Heart left ventricle (tissue), 16 donors: ENCODE measurements at regions not wholly inside any gene's neighbourhood (a gene's known extent, or its start where the extent isn't known, plus 50 kb on each side); places are given as distances from the start of the nearest gene placed in this dataset.

ENCODE experiments used
- ATAC-seq, 4 donors: fragments of 200-7000 bp; cut with Tn5 transposase; one replicate each; pipeline ENCODE4 v1.9.1; 2020 to 2022; ENCODE audit warnings: moderate library complexity in 4 of 4, mild to moderate bottlenecking in 3 of 4, moderate number of reproducible peaks in 1 of 4
- DNase-seq, 5 donors: peaks; one replicate each; pipeline ENCODE4 v3.0.0-alpha.2; 2020
- H3K27ac ChIP-seq, 12 donors: fragments of 200-600 bp; sonication (generic) in 4 of 12; one replicate each; pipeline versions ENCODE4 v1.5.0 to v1.8.0; 2016 to 2022; ENCODE audit warnings: mild to moderate bottlenecking in 2 of 12
- H3K27me3 ChIP-seq, 9 donors: fragments of 200-600 bp; sonication (generic) in 2 of 9; one replicate each; pipeline versions ENCODE4 v1.5.1 to v1.8.0; 2016 to 2022; ENCODE audit warnings: mild to moderate bottlenecking in 3 of 9
- H3K36me3 ChIP-seq, 9 donors: fragments of 200-600 bp; sonication (generic) in 2 of 9; one replicate each; pipeline versions ENCODE4 v1.5.0 to v1.8.0; 2018 to 2022; ENCODE audit warnings: mild to moderate bottlenecking in 2 of 9
- H3K4me1 ChIP-seq, 12 donors: fragments of 200-600 bp; sonication (generic) in 4 of 12; one replicate each; pipeline versions ENCODE4 v1.5.0 to v1.8.0; 2016 to 2022; ENCODE audit warnings: mild to moderate bottlenecking in 3 of 12
- H3K4me3 ChIP-seq, 12 donors: fragments of 200-600 bp; sonication (generic) in 4 of 12; one replicate each; pipeline versions ENCODE4 v1.5.0 to v1.8.0; 2017 to 2022; ENCODE audit warnings: mild to moderate bottlenecking in 9 of 12, moderate library complexity in 4 of 12
- H3K9me3 ChIP-seq, 12 donors: fragments of 200-600 bp; sonication (generic) in 4 of 12; one replicate each; pipeline versions ENCODE4 v1.5.0 to v1.8.0; 2016 to 2022; ENCODE audit warnings: mild to moderate bottlenecking in 1 of 12
- POLR2A ChIP-seq, 2 donors: fragments of 450-650 bp; IDR thresholded peaks; one replicate each; pipeline ENCODE4 v1.6.1; 2017; ENCODE audit warnings: antibody characterized with exemption in 2 of 2, mild to moderate bottlenecking in 2 of 2, moderate library complexity in 2 of 2
- WGBS, 4 donors: extraction: QIAGEN DNeasy Blood & Tissue Kit in 2 of 4; methylation state at CpG; one replicate each; pipeline versions ENCODE4 v1.1.5 to v1.1.7; 2013 to 2018; 5-methylcytosine and 5-hydroxymethylcytosine counted together
- intact Hi-C, 10 donors: fragments of 100-400 bp; cut with DNase I; formaldehyde crosslinking; loops; one replicate each; pipeline versions ENCODE4 v1.11.1 to v1.14.2; 2022
- TF ChIP-seq, protein P1 (sequence below), 12 donors: fragments of 200-600 bp; sonication (generic) in 4 of 12; IDR thresholded peaks; one replicate each; pipeline versions ENCODE4 v1.5.0 to v1.8.0; 2018 to 2022; ENCODE audit warnings: antibody characterized with exemption in 12 of 12, mild to moderate bottlenecking in 5 of 12
- donor health status: ischemic (EF 13 %, LVEDD 7.1; RV severe dilation, severe dysfunction).
- donor health status: healthy with polysubstance abuse.
- donor health status: DM: no; HTN: yes; CAD: no.
- donor health status: DM: no; HTN: no; CAD: no.
- donor health status: ischemic (EF 25% LVEDD 6.9; RV normal size, moderate dysfunction).
- donor health status: ischemic (EF 25% LVEDD 5.7; RV mildly dilated, moderate dysfunction).
- donor health status: healthy.
- donor health status: DM: yes; HTN: yes; CAD: no.
- donor health status: ischemic (EF 35%, LVEDD 5.7; RV mildly dilated, moderate dysfunction).
- donor health status: nonischemic (EF 11% LVEDD 7.7; RV severe dilation, severe dysfunction).
- donor health status: DM: yes; HTN: yes; CAD: no.
- donor health status: PGD.
- donor health status: ischemic (EF 29% LVEDD 5.4; RV normal size, mild dysfunction).
- donor health status: nonischemic (EF 23%, LVEDD 6.1; RV moderate dilation, normal function).

GRCh38 chr19:31570718-31571117, 221.5 kb upstream of the TSHZ3 start:
- ATAC-seq, result no peak
- intact Hi-C loops, result no loop called here
- no peak for TF ChIP-seq POLR2A (IDR thresholded peaks at IDR 0.05)
- TF ChIP-seq, protein P1, sequence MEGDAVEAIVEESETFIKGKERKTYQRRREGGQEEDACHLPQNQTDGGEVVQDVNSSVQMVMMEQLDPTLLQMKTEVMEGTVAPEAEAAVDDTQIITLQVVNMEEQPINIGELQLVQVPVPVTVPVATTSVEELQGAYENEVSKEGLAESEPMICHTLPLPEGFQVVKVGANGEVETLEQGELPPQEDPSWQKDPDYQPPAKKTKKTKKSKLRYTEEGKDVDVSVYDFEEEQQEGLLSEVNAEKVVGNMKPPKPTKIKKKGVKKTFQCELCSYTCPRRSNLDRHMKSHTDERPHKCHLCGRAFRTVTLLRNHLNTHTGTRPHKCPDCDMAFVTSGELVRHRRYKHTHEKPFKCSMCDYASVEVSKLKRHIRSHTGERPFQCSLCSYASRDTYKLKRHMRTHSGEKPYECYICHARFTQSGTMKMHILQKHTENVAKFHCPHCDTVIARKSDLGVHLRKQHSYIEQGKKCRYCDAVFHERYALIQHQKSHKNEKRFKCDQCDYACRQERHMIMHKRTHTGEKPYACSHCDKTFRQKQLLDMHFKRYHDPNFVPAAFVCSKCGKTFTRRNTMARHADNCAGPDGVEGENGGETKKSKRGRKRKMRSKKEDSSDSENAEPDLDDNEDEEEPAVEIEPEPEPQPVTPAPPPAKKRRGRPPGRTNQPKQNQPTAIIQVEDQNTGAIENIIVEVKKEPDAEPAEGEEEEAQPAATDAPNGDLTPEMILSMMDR (IDR thresholded peaks at IDR 0.05), result no peak
- 74 to 83% (median 78%) methylated on average over 4 of the region's 4 CpGs for WGBS, 4 donors
- Histone ChIP-seq H3K36me3 (no peaks in the 10 kb centered on the region), H3K27me3 (peaks cover 0 to 8% (median 0%) of the 10 kb centered on the region in 9 donors), H3K4me1 (no peaks in the 10 kb centered on the region), H3K4me3 (no peak overlapping the region), H3K27ac (no peak overlapping the region), H3K9me3 (no peaks in the 10 kb centered on the region)
- DNase-seq, result no peak

GRCh38 chr19:31572102-31572975, 223.1 kb upstream of the TSHZ3 start:
- 73 to 80% (median 76%) methylated on average over 10 to 11 of the region's 11 CpGs for WGBS, 4 donors
- Histone ChIP-seq H3K9me3 (no peaks in the 10 kb centered on the region), H3K27me3 (peaks cover 0 to 8% (median 0%) of the 10 kb centered on the region in 9 donors), H3K36me3 (no peaks in the 10 kb centered on the region), H3K27ac (no peak overlapping the region), H3K4me1 (no peaks in the 10 kb centered on the region), H3K4me3 (no peak overlapping the region)
- ATAC-seq (no peak), DNase-seq (no peak)
- TF ChIP-seq POLR2A (IDR thresholded peaks at IDR 0.05), result no peak
- TF ChIP-seq, protein P1 (IDR thresholded peaks at IDR 0.05), result no peak
- intact Hi-C loops, result no loop called here

- ATAC-seq (no peak), DNase-seq (no peak)
- Histone ChIP-seq H3K4me1 (no peaks in the 10 kb centered on the region), H3K9me3 (no peaks in the 10 kb centered on the region), H3K27me3 (peaks cover 0 to 8% (median 0%) of the 10 kb centered on the region in 9 donors), H3K4me3 (no peak overlapping the region), H3K36me3 (no peaks in the 10 kb centered on the region), H3K27ac (no peak overlapping the region)
- TF ChIP-seq, protein P1 (IDR thresholded peaks at IDR 0.05), result no peak
- no peak for TF ChIP-seq POLR2A (IDR thresholded peaks at IDR 0.05)
- 94 to 95% (median 94%) methylated on average over 8 of the region's 8 CpGs for WGBS, 4 donors
- intact Hi-C loops, result no loop called here
Measured at GRCh38 chr19:31572976-31573298, 223.7 kb upstream of the TSHZ3 start.

DNA sequence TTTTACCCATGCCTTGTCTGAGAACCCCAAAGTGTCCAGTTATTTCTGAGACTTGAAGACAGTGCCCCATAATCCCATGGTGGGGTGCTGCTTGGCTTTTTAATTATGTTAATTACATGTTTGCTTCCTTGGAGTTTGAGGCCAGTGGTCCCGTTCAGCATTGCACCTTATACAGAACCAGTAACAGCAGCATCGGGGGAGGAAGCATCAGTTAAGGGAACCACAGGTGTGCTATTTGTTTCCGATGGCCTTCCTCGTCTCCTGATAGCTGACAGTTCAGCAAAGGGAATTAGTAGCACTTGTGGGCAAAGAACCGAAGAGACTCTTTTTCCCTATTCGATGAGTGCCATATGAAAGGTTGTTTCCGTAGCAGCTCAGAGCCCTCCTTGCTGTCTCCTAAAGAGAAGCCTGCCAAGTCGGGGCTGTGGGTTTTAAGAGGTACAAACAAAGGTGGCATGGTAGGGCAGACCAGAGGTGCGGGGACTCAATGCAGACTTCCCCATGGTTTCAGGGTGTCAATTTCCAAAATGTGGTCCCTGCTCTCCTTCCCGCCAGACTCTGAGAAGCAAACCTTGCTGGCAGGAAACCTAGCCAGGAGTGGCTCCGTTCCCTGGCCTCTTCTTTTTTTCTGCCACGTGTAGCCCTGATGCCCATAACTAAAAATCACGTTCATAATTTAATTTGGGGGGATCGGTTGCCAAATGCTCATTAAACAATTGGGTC, 225.2 kb upstream of the TSHZ3 start:
- DNase-seq (no peak), ATAC-seq (no peak)
- intact Hi-C loops, result no loop called here
- H3K4me3 ChIP-seq, result no peak overlapping the region
- no peak overlapping the region for H3K27ac ChIP-seq
- H3K27me3 ChIP-seq, result peaks cover 0 to 11% (median 0%) of the 10 kb centered on the region in 9 donors
- H3K36me3 ChIP-seq, result no peaks in the 10 kb centered on the region
- WGBS, 4 donors, result 64 to 72% (median 70%) methylated on average over 14 of the region's 14 CpGs
- H3K9me3 ChIP-seq, result no peaks in the 10 kb centered on the region
- TF ChIP-seq, protein P1 (IDR thresholded peaks at IDR 0.05), result no peak
- TF ChIP-seq POLR2A (IDR thresholded peaks at IDR 0.05), result no peak
- no peaks in the 10 kb centered on the region for H3K4me1 ChIP-seq
